HL-60 (cell line): ENCODE measurements at regions not wholly inside any gene's neighbourhood (a gene's known extent, or its start where the extent isn't known, plus 50 kb on each side); places are given as distances from the start of the nearest gene placed in this dataset.

ENCODE experiments used
- DNase-seq, 2 experiments: peaks; one replicate each; pipeline ENCODE4 v3.0.0-alpha.2; 2010 to 2020; ENCODE audit warnings: low read depth in 1 of 2, low spot score in 1 of 2
- H3K27ac ChIP-seq: fragments of 250-450 bp; sonication (Bioruptor Pico); replicated peaks from 2 replicates; pipeline ENCODE4 v1.5.1; 2020; ENCODE audit warnings: mild to moderate bottlenecking, moderate library complexity
- H3K27me3 ChIP-seq: fragments of 250-450 bp; sonication (Bioruptor Pico); 2 replicates; pipeline ENCODE4 v1.5.1; 2021; ENCODE audit warnings: mild to moderate bottlenecking, moderate library complexity; ENCODE audit not compliant: insufficient read depth, poor library complexity, severe bottlenecking
- H3K4me3 ChIP-seq: replicated peaks from 2 replicates; pipeline ENCODE4 v1.5.1; 2011; ENCODE audit warnings: mild to moderate bottlenecking, control low read depth, low read length; ENCODE audit not compliant: insufficient read depth
- CTCF ChIP-seq: IDR thresholded peaks from one replicate; pipeline ENCODE4 v1.5.1; 2011; ENCODE audit warnings: low read length, control low read depth, inconsistent platforms; ENCODE audit not compliant: insufficient read depth
- GABPA ChIP-seq: IDR thresholded peaks from 2 replicates; pipeline ENCODE4 v1.6.1; 2012; ENCODE audit warnings: low read depth
- POLR2AphosphoS5 ChIP-seq: IDR thresholded peaks from 2 replicates; pipeline ENCODE4 v1.6.1; 2012; ENCODE audit warnings: low read depth
- REST ChIP-seq: IDR thresholded peaks from 2 replicates; pipeline ENCODE4 v1.6.1; 2012; ENCODE audit warnings: low read depth; ENCODE audit not compliant: insufficient replicate concordance
- SPI1 ChIP-seq: IDR thresholded peaks from 2 replicates; pipeline ENCODE4 v1.6.1; 2012; ENCODE audit warnings: low read depth, mild to moderate bottlenecking, borderline replicate concordance

- no peak for DNase-seq
- no peaks in the 10 kb centered on the region for H3K27me3 ChIP-seq
- H3K4me3 ChIP-seq, result no peak overlapping the region
- TF ChIP-seq SPI1, result no peak
- no peak for TF ChIP-seq POLR2AphosphoS5
- TF ChIP-seq CTCF, result no peak
- H3K27ac ChIP-seq, result no peak overlapping the region
Observed at GRCh38 chr18:60471652-60472051, 99.1 kb upstream of the MC4R start.

- no peak for DNase-seq
- TF ChIP-seq REST (no peak), POLR2AphosphoS5 (no peak), SPI1 (no peak), CTCF (no peak), GABPA (no peak)
- Histone ChIP-seq H3K27ac (no peak overlapping the region), H3K27me3 (no peaks in the 10 kb centered on the region), H3K4me3 (no peak overlapping the region)
Observed at GRCh38 chr18:60485201-60485600, 112.6 kb upstream of the MC4R start.

GRCh38 chr18:60493066-60493465 lies 120.5 kb upstream of the MC4R start:
- Histone ChIP-seq H3K27me3 (no peaks in the 10 kb centered on the region), H3K27ac (no peak overlapping the region), H3K4me3 (no peak overlapping the region)
- DNase-seq, result no peak
- TF ChIP-seq REST (no peak), GABPA (no peak), SPI1 (no peak), CTCF (no peak), POLR2AphosphoS5 (no peak)

- DNase-seq, result no peak
- H3K27me3 ChIP-seq, result no peaks in the 10 kb centered on the region
- no peak for TF ChIP-seq GABPA
- no peak for TF ChIP-seq POLR2AphosphoS5
- no peak for TF ChIP-seq CTCF
- TF ChIP-seq SPI1, result no peak
- TF ChIP-seq REST, result no peak
- no peak overlapping the region for H3K27ac ChIP-seq
- H3K4me3 ChIP-seq, result no peak overlapping the region
Observed at GRCh38 chr18:60499675-60500074, 127.1 kb upstream of the MC4R start.
